ENCODE measurements at regions not wholly inside any gene's neighbourhood (a gene's known extent, or its start where the extent isn't known, plus 50 kb on each side); places are given as distances from the start of the nearest gene placed in this dataset.
A peak's percentile ranks its signal among the peaks of the same experiment; 100 is the strongest.

DNA sequence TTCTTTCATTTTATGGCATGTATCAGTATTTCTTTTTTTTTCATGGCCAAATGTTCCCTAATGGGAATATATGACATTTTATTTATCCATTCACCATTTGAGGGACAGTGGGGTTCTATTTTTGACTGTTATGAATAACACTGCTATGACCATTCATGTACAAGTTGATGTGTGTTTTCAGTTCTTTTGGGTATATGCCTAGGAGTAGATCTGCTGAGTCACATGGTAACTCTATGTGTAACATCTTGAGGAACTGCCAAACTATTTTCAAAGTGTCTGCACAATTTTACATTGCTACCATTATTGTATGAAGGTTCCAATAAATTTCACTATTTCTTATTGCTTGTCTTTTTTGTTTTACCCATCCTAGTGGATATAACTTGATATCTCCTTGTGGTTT, 223.0 kb downstream of the TANC2 start:
- Histone ChIP-seq H3K9me3 (ENCODE audit: control insufficient read depth in 2 of 2, low read length in 2 of 2) (no peaks in the 10 kb centered on the region), H3K4me1 (ENCODE audit: control insufficient read depth, insufficient read depth, low read length, poor library complexity, severe bottlenecking) (no peaks in the 10 kb centered on the region), H3K4me3 (ENCODE audit: low read depth, low read length) (no peak overlapping the region), H3K27ac (ENCODE audit: insufficient read depth, low read length, poor library complexity, severe bottlenecking) (no peak overlapping the region), H3K36me3 (ENCODE audit: control insufficient read depth, insufficient read depth, low read length) (no peaks in the 10 kb centered on the region), H3K27me3 (ENCODE audit: control insufficient read depth, insufficient read depth, low read length) (no peaks in the 10 kb centered on the region)
- Mint-ChIP-seq H3K4me1 (peaks cover 0 to 3% (median 0%) of the 10 kb centered on the region in 4 donors), H3K27me3 (no peaks in the 10 kb centered on the region), H3K36me3 (peaks cover 4% of the 10 kb centered on the region), H3K4me3 (no peak overlapping the region), H3K9me3 (no peaks in the 10 kb centered on the region), H3K27ac (no peak overlapping the region)
- no peak for ATAC-seq (ENCODE audit: low read depth in 2 of 2)
- no peak for DNase-seq

DNA sequence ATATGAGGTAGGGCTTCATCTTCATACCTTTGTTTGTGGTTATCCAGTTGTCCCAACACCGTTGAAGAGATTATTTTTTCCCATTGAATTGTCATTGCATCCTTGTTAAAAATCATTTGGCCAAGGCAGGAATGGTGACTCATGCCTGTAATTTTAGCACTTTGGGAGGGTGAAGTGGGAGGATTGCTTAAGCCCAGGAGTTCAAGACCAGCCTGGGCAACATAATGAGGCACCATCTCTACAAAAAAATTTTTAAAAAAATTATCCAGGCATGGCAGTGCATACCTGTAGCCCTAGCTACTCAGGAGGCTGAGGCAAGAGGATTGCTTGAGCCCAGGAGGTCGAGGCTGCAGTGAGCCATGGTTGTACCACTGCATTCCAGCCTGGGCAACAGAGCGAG, 223.9 kb downstream of the TANC2 start:
- Mint-ChIP-seq H3K4me3 (no peak overlapping the region), H3K4me1 (peaks cover 0 to 3% (median 0%) of the 10 kb centered on the region in 4 donors), H3K27ac (no peak overlapping the region), H3K27me3 (no peaks in the 10 kb centered on the region), H3K36me3 (peaks cover 4% of the 10 kb centered on the region), H3K9me3 (no peaks in the 10 kb centered on the region)
- no peak overlapping the region for H3K4me3 ChIP-seq (ENCODE audit: low read depth, low read length)
- no peaks in the 10 kb centered on the region for H3K4me1 ChIP-seq (ENCODE audit: control insufficient read depth, insufficient read depth, low read length, poor library complexity, severe bottlenecking)
- DNase-seq (no peak), ATAC-seq (ENCODE audit: low read depth in 2 of 2) (no peak)
- no peaks in the 10 kb centered on the region for H3K36me3 ChIP-seq (ENCODE audit: control insufficient read depth, insufficient read depth, low read length)
- H3K27me3 ChIP-seq (ENCODE audit: control insufficient read depth, insufficient read depth, low read length), result no peaks in the 10 kb centered on the region
- no peak overlapping the region for H3K27ac ChIP-seq (ENCODE audit: insufficient read depth, low read length, poor library complexity, severe bottlenecking)
- H3K9me3 ChIP-seq (ENCODE audit: control insufficient read depth in 2 of 2, low read length in 2 of 2), result no peaks in the 10 kb centered on the region

DNA sequence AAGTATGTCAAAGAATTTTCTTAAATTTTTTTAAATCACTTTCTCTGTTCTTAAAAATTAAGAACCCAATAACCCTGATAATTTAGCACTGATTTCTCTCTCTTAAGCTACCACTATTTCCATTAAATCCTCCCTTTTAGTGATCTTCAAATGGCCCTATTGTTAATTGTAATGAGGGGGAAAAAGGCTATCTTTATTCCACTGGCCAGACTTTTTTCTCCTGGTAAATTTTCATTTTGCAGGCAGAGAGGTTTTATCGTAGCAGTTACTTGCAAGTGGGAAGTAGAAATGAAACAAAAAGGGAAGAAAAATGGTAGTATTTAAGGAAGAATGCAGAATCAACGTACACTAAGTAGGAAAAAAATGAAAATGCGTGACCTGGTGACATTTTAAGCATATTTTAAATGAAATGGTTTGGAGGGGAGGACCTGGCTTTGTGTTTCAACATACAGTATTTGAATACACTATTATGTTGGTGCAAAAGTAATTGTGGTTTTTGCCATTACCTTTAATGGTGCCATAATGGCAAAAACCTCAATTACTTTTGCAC, 224.9 kb downstream of the TANC2 start:
- Histone ChIP-seq H3K27ac (ENCODE audit: insufficient read depth, low read length, poor library complexity, severe bottlenecking) (no peak overlapping the region), H3K27me3 (ENCODE audit: control insufficient read depth, insufficient read depth, low read length) (no peaks in the 10 kb centered on the region), H3K4me1 (ENCODE audit: control insufficient read depth, insufficient read depth, low read length, poor library complexity, severe bottlenecking) (no peaks in the 10 kb centered on the region), H3K36me3 (ENCODE audit: control insufficient read depth, insufficient read depth, low read length) (no peaks in the 10 kb centered on the region), H3K4me3 (ENCODE audit: low read depth, low read length) (no peak overlapping the region), H3K9me3 (ENCODE audit: control insufficient read depth in 2 of 2, low read length in 2 of 2) (no peaks in the 10 kb centered on the region)
- Mint-ChIP-seq H3K4me3 (no peak overlapping the region), H3K27me3 (no peaks in the 10 kb centered on the region), H3K36me3 (peaks cover 11% of the 10 kb centered on the region), H3K27ac (no peak overlapping the region), H3K4me1 (peaks cover 0 to 3% (median 0%) of the 10 kb centered on the region in 4 donors), H3K9me3 (no peaks in the 10 kb centered on the region)
- ATAC-seq (ENCODE audit: low read depth in 2 of 2) (no peak), DNase-seq (no peak)

DNA sequence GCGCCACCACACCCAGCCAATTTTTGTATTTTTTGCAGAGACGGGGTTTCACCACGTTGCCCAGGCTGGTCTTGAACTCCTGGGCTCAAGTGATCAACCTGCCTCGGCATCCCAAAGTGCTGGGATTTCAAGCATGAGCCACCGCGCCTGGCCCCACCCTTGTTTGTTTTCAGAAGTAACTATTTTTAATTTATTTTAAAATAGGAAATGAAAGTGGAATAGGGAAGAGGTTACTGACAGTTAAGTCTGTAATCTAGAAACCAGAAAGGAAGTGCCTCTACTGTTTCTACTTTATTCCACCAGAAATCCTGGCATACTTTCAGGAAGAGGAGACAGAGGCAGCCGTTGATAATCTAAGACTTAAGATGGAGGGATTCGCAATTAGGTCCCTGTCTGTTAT, 225.6 kb downstream of the TANC2 start:
- no peak overlapping the region for H3K27ac Mint-ChIP-seq
- no peaks in the 10 kb centered on the region for H3K9me3 Mint-ChIP-seq
- no peak overlapping the region for H3K4me3 ChIP-seq (ENCODE audit: low read depth, low read length)
- no peaks in the 10 kb centered on the region for H3K9me3 ChIP-seq (ENCODE audit: control insufficient read depth in 2 of 2, low read length in 2 of 2)
- H3K36me3 ChIP-seq (ENCODE audit: control insufficient read depth, insufficient read depth, low read length), result no peaks in the 10 kb centered on the region
- ATAC-seq (ENCODE audit: low read depth in 2 of 2), result no peak
- no peak for DNase-seq
- no peaks in the 10 kb centered on the region for H3K27me3 Mint-ChIP-seq
- H3K27ac ChIP-seq (ENCODE audit: insufficient read depth, low read length, poor library complexity, severe bottlenecking), result no peak overlapping the region
- H3K27me3 ChIP-seq (ENCODE audit: control insufficient read depth, insufficient read depth, low read length), result no peaks in the 10 kb centered on the region
- peaks cover 0 to 3% (median under 1%) of the 10 kb centered on the region in 4 donors for H3K4me1 Mint-ChIP-seq
- H3K36me3 Mint-ChIP-seq, result peaks cover 12% of the 10 kb centered on the region
- no peaks in the 10 kb centered on the region for H3K4me1 ChIP-seq (ENCODE audit: control insufficient read depth, insufficient read depth, low read length, poor library complexity, severe bottlenecking)
- no peak overlapping the region for H3K4me3 Mint-ChIP-seq

DNA sequence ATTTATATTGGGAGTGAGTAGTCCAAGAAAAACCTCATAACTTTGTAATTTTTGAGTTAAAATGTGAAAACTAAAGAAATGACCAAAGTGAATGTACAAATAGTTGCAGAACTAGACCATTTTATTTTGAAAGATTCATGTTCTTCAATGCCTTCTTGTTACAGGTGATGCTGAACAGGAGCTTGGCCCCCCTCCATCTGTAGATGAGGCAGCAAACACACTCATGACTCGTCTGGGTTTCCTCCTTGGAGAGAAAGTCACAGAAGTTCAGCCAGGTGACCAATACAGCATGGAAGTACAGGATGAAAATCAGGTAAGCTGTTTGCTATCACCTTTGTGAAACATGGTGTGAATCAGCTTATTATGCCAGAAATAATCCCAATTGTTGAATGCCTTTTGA, 227.8 kb downstream of the TANC2 start:
- H3K4me3 Mint-ChIP-seq, result no peak overlapping the region
- peaks cover 10% of the 10 kb centered on the region for H3K36me3 Mint-ChIP-seq
- DNase-seq, result no peak
- peaks cover 0 to 8% (median 2%) of the 10 kb centered on the region in 4 donors for H3K4me1 Mint-ChIP-seq
- Histone ChIP-seq H3K36me3 (ENCODE audit: control insufficient read depth, insufficient read depth, low read length) (no peaks in the 10 kb centered on the region), H3K27ac (ENCODE audit: insufficient read depth, low read length, poor library complexity, severe bottlenecking) (no peak overlapping the region), H3K9me3 (ENCODE audit: control insufficient read depth in 2 of 2, low read length in 2 of 2) (no peaks in the 10 kb centered on the region), H3K27me3 (ENCODE audit: control insufficient read depth, insufficient read depth, low read length) (no peaks in the 10 kb centered on the region), H3K4me1 (ENCODE audit: control insufficient read depth, insufficient read depth, low read length, poor library complexity, severe bottlenecking) (peaks cover 5% of the 10 kb centered on the region), H3K4me3 (ENCODE audit: low read depth, low read length) (no peak overlapping the region)
- H3K9me3 Mint-ChIP-seq, result no peaks in the 10 kb centered on the region
- no peaks in the 10 kb centered on the region for H3K27me3 Mint-ChIP-seq
- no peak for ATAC-seq (ENCODE audit: low read depth in 2 of 2)
- no peak overlapping the region for H3K27ac Mint-ChIP-seq

DNA sequence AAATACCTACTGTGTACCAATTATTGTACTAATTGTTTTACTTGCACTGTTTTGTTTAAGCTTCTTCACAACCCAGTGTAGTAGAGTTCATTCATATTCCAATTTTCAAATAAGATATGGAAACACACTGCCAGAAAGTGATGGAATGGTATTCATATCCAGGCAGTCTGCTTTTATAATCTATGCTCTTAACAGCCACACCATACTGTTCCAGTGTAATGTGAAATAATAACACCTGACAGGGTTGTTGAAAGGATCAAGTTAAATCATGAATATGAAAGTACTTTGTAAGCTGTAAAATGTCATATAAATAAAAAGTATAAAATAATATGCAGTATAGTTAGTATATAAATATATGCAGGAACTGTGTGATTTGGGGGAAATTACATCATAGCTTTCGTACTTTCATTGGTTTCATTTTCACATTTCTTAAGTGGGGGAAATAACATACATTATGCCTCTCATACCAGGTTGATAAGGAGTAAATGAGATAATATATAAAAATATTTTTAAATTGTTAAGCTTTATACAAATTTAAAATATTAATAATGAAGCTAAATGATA, 230.8 kb downstream of the TANC2 start:
- Histone ChIP-seq H3K36me3 (ENCODE audit: control insufficient read depth, insufficient read depth, low read length) (no peaks in the 10 kb centered on the region), H3K27ac (ENCODE audit: insufficient read depth, low read length, poor library complexity, severe bottlenecking) (no peak overlapping the region), H3K4me3 (ENCODE audit: low read depth, low read length) (peak overlapping the region; percentile 70), H3K4me1 (ENCODE audit: control insufficient read depth, insufficient read depth, low read length, poor library complexity, severe bottlenecking) (peaks cover 5% of the 10 kb centered on the region), H3K9me3 (ENCODE audit: control insufficient read depth in 2 of 2, low read length in 2 of 2) (no peaks in the 10 kb centered on the region), H3K27me3 (ENCODE audit: control insufficient read depth, insufficient read depth, low read length) (no peaks in the 10 kb centered on the region)
- H3K4me3 Mint-ChIP-seq, result peak overlapping the region in 2 of 4 donors; percentile 6 to 67
- ATAC-seq (ENCODE audit: low read depth in 2 of 2) (peak in 1 of 2 donors; percentile 31), DNase-seq (peak in 2 of 3 donors; percentile 4 to 59)
- no peaks in the 10 kb centered on the region for H3K27me3 Mint-ChIP-seq
- H3K9me3 Mint-ChIP-seq, result peaks cover 0 to 4% (median 0%) of the 10 kb centered on the region in 7 donors
- H3K4me1 Mint-ChIP-seq, result peaks cover 0 to 6% (median 2%) of the 10 kb centered on the region in 4 donors
- H3K27ac Mint-ChIP-seq, result peak overlapping the region in 1 of 3 donors; percentile 71
- peaks cover 12% of the 10 kb centered on the region for H3K36me3 Mint-ChIP-seq

DNA sequence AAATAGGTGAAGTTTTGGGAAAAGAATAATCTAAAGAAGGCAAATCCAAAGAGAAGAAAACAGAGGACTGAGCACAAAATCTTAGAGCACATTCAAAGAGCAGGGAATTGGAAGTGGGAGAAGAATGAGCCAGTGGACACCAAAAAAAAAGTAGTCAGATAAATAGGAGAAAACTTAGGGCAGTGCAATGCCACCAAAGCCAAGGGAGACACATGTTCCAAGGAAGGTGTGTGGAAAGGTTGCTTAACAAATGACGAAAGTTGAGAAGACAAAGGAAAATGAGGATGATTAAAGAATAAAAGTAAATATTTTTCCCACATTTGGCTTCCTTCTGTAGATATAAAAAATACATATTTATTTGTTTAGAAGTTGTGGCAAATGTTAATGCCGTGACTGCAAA, 237.6 kb downstream of the TANC2 start:
- peaks cover 18% of the 10 kb centered on the region for H3K36me3 Mint-ChIP-seq

DNA sequence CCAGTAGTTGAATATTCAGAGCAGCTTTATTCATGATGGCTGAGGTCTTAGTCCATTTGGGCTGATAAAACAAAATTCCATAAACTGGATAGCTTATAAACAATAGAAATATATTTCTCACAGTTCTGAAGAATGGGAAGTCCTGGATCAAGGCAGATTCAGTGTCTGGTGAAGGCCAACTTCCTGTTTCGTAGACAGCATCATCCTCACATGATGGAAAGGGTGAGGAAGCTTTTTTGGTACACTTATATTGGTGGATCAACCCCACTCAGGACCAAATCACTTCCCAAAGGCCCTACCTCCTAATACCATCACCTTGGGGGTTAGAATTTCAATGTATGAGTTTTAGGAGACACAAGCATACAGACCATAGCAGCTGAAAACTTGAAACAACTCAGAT, 224.2 kb downstream of the CYB561 start:
- Histone ChIP-seq H3K36me3 (ENCODE audit: control insufficient read depth, insufficient read depth, low read length) (no peaks in the 10 kb centered on the region), H3K27me3 (ENCODE audit: control insufficient read depth, insufficient read depth, low read length) (no peaks in the 10 kb centered on the region), H3K4me1 (ENCODE audit: control insufficient read depth, insufficient read depth, low read length, poor library complexity, severe bottlenecking) (no peaks in the 10 kb centered on the region), H3K27ac (ENCODE audit: insufficient read depth, low read length, poor library complexity, severe bottlenecking) (no peak overlapping the region), H3K9me3 (ENCODE audit: control insufficient read depth in 2 of 2, low read length in 2 of 2) (no peaks in the 10 kb centered on the region), H3K4me3 (ENCODE audit: low read depth, low read length) (no peak overlapping the region)
- no peak for ATAC-seq (ENCODE audit: low read depth in 2 of 2)
- no peak for DNase-seq
- no peaks in the 10 kb centered on the region for H3K4me1 Mint-ChIP-seq
- H3K4me3 Mint-ChIP-seq, result no peak overlapping the region
- no peak overlapping the region for H3K27ac Mint-ChIP-seq
- peaks cover 0 to 2% (median 0%) of the 10 kb centered on the region in 7 donors for H3K9me3 Mint-ChIP-seq
- no peaks in the 10 kb centered on the region for H3K36me3 Mint-ChIP-seq
- no peaks in the 10 kb centered on the region for H3K27me3 Mint-ChIP-seq

More for the DNA sequence above, 237.6 kb downstream of the TANC2 start:
- Histone ChIP-seq H3K27ac (ENCODE audit: insufficient read depth, low read length, poor library complexity, severe bottlenecking) (no peak overlapping the region), H3K27me3 (ENCODE audit: control insufficient read depth, insufficient read depth, low read length) (peaks cover 1% of the 10 kb centered on the region), H3K4me3 (ENCODE audit: low read depth, low read length) (no peak overlapping the region), H3K9me3 (ENCODE audit: control insufficient read depth in 2 of 2, low read length in 2 of 2) (peaks cover 0 to 4% of the 10 kb centered on the region in 2 experiments), H3K4me1 (ENCODE audit: control insufficient read depth, insufficient read depth, low read length, poor library complexity, severe bottlenecking) (no peaks in the 10 kb centered on the region), H3K36me3 (ENCODE audit: control insufficient read depth, insufficient read depth, low read length) (peaks cover 4% of the 10 kb centered on the region)
- peaks cover 0 to 9% (median 7%) of the 10 kb centered on the region in 7 donors for H3K9me3 Mint-ChIP-seq
- no peaks in the 10 kb centered on the region for H3K4me1 Mint-ChIP-seq
- ATAC-seq (ENCODE audit: low read depth in 2 of 2), result no peak
- H3K27me3 Mint-ChIP-seq, result no peaks in the 10 kb centered on the region
- H3K4me3 Mint-ChIP-seq, result no peak overlapping the region
- DNase-seq, result no peak
- no peak overlapping the region for H3K27ac Mint-ChIP-seq
